ENCODE measurements at regions not wholly inside any gene's neighbourhood (a gene's known extent, or its start where the extent isn't known, plus 50 kb on each side); places are given as distances from the start of the nearest gene placed in this dataset.

DNA sequence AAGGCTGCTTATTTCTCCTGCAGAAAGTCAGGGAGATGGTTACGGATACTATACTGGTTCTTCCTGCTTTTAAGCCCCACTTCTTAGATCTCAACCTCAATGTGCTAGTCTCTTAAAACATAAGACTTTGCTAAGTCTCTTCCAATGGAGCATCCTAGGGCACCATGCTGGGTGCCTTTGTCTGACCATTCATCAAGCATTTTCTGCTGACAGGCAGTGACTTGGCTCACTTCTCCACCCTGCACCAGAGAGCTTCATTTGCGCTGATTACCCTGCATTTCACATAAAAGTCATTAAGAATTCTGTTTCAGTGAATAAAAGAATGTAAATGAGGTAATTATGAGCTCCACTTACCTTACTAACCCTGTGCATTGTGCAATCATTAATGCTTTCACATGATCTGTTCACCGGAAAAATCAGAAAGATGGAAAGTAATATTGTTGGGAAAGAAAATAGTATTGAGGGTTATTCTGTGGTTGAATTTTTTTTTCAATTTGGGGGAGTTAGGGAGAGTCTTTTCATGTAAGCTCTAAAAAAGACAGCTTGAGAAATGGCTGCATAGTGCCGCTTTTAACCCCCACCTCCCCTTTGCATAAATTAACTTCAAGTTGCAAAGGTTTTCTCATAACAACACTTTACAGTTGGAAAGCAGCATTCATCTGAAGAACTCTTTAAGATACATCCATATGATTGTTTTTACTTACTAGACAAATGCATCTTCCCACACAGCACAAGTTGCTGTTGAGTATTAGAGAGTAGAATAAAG lies 677.3 kb upstream of the KIRREL3 start:
- no peak for DNase-seq

DNA sequence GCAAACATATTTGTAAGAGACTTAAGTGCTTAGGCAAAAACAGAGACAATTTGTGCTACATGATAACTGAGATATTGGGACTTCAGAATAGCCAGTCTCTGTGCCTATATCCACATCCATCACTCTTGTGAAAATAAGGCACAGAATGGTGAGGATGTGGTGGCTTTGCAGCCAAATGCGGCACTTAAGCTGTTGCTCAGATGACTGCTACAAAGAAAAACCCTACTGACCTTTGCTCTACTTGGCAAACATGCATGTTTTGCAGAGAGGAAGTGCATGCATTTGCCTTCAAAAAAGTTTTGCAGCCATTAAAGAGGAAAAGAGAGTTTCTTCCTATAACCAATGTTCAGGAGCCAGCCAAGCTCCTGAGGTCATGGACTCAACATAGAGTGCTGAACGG lies 675.0 kb upstream of the KIRREL3 start:
- DNase-seq: no peak

DNA sequence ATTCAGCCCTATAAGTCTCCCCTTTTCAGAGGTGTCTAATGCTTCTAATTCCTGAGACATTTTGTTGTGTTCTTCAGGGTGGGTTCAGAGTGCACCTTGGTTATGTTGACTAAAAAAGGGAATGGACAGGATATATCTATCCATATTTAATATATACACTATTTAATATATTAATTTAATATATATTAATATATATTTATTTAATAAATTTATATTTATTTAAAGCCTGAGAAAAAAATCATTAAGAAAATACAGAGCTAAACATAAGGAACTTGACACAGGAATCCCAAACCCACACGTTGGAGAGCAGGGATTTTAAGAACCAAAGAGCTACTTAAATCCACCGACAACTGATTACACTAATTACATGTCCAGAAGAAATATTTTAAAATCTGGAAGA lies 674.2 kb upstream of the KIRREL3 start:
- no peak for DNase-seq

DNA sequence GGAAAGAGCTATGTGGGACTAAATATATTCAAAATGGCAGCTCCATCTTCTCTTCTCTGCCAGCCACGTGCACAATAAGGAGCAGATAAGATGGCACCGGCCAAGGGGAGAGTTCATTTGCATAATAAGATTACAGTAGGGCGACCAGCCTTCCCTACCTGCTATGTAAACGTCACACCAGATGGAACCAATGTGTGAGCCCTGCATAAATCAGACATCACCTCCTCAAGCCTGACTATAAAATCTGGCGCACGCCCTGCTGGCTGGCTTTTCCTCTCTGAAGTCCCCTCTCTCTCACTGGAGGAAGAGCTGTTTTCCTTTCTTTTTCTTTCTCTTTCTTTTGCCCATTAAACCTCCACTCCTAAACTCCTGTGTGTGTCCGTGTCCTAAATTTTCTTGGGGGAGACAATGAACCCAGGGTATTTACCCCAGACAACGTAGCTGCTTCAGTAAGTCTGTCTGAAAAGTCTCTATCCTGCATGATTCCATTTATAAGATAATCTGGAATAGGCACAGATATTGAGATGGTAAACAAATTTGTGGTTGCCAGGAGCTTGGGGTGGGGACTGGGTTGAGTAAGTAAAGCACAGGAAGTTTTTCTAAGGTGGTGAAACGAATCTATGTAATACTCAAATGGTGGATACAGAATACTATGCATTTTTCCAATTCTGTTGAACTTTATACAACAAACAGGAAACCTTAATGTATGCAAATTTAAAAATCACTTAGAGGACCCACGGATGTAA lies 670.0 kb upstream of the KIRREL3 start:
- DNase-seq: no peak

DNA sequence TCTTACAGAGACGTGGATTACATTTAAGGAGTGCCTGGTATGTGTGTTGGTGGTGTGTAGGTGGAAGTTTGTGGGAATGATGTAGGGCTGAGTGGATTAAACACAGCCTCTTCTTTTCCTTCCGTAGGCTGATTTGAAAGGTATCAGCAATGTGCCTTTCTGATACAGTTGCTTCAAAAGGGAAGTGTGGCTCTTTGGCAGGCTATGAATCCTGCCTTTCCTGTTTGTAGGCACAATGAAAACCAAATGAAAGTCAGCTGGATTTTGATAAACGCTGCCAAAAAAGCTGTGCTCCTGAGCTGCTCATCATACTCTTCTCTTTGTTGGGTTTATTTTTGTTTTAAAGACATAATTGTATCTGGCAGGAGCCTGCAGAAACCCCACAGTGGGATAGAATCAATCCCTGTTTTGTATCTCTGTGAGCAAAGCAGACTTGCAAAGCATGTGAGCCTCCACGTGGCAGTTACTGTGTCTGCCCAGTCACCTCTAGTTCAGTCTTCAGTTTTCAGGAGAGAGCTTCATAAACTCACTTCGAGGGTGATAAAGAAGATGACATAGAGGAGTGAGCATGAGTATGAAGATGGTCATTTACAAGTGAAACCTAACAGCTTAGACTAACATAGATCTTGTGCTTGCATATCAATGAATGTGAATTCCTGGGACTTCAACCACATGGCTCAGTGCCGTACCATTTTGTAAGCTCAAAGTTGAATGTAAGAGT lies 655.7 kb upstream of the KIRREL3 start:
- peak; percentile 42 for DNase-seq

DNA sequence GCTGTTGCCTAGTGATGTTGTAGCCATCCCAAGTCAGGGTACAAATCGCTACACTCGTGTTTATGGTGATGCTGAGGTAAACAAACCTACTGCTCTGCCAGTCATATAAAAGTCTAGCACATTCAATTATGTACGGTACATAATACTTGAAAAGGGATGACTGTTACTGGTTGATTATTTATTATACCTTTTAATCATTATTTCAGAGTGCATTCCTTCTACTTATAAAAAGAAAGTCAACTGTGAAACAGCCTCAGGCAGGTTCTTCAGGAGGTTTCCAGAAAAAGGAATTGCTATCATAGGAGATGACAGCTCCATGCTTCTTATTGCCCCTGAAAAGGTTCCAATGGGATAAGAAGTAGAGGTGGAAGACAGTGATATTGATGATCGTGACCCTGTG lies 652.5 kb upstream of the KIRREL3 start:
- DNase-seq: no peak

DNA sequence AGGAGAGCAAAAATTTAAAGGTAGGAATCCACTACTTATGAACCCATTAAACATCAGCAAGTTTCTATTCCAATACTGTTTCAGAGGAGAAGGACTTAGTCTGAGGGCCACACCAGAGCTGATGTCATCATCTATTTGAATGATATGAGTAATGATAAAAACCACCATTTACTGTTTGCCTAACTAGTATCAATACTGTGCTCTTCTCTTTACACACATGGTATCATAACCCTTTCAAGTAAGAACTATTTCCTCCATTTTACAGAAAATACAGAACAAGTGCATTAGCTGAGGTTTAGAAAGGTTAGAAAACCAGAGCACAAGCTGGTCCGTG lies 651.3 kb upstream of the KIRREL3 start:
- DNase-seq: no peak

DNA sequence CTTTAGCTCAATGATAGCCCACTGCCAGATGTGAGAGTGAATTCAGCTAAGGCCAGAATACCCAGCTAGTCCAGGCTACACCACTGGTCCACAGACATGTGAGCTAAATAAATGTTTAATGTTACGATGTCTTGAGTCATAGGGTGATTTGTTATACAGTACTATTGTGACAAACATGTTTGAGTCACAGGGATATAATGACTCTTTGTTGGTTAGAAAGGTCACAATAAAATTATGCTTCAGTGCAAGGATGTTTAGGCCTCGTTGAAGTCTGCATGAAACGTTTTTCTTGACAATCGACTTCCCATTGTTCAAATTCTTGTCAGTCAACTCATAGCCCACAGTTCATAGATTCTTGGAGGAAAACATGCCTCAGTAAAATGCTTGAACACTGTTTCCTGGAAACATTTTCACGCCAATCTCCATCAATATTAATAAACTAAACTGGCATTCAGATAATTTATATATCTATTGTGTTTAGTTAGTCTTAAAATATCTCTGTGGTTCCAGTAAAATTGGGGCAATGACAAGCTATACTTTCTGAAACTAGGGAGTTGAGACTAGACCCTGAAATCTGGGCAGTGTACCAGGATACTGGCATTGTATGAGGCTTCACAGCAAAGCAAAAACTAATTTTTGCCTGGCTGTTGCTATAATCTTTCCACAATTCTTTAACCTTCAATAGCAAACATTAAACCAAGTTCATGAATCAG lies 650.8 kb upstream of the KIRREL3 start:
- DNase-seq: no peak

DNA sequence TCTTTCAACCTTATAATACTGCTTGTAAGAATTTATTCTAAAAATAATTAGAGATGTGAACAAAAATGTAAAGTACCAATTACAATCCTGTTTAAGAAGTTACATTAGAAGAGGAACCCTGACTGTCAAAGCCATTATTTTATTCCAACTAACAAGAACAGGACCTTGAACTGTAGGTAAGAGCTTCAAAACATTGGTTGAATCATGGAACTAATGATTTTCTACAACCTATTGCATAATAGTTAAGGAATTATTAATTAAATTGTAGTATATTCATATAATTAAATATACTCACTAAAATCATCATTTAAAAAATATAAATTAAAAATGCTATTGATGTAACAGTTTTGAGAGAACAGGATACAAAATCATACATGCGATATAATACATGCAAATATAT lies 649.4 kb upstream of the KIRREL3 start:
- no peak for DNase-seq

DNA sequence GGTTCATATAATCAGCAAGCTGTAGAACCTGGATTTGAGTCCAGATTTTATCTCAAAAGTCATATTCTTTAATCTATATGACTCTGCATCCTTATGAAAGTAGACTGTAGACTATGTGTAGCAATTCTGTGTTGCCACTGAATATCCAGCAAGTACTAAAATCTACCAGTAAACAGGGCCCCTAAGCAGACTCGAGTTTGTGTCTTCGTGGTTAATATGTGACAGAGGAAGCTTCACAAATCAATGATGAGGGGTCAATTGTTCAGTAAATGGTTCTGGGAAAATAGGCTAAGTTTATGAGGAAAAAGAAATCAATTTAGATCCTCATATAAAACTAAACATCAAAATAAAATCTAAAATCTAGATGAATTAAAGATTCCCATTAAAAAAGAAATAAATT lies 648.5 kb upstream of the KIRREL3 start:
- no peak for DNase-seq

DNA sequence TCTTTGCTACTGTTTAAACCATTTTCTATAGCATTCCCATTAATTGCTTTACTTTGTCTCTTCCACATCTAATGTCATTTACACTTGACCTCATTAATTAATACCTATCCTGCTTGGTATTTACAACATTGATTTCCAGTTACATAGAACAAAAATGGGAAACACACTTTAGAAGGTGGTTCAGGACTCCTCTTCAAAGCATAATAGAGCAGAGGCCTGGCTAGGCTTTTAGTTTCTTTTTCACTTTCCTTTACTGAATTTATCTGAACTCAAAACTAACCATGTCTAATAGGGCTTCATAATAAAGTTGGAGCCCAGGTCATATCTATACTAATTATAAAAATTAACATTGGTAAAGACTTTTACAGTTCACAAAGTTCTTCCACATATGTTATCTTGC lies 648.0 kb upstream of the KIRREL3 start:
- no peak for DNase-seq

DNA sequence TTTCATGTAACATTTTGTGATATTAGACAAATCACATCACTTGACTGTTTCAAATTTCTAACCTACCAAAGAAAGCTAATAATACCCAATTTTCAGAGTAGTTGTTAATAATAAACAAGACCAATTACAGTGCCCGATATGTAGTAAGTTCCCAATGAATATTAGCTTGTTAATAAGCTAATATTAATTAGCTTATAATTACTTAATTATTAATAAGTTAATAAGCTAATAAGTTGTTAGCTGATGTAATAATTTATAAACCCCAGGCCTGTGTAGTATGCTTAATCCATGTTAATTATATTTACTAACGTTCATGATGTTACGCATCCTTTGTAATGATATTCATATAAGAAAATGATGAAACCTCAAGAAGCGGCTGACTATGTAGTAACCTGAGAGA lies 643.8 kb upstream of the KIRREL3 start:
- no peak for DNase-seq

DNA sequence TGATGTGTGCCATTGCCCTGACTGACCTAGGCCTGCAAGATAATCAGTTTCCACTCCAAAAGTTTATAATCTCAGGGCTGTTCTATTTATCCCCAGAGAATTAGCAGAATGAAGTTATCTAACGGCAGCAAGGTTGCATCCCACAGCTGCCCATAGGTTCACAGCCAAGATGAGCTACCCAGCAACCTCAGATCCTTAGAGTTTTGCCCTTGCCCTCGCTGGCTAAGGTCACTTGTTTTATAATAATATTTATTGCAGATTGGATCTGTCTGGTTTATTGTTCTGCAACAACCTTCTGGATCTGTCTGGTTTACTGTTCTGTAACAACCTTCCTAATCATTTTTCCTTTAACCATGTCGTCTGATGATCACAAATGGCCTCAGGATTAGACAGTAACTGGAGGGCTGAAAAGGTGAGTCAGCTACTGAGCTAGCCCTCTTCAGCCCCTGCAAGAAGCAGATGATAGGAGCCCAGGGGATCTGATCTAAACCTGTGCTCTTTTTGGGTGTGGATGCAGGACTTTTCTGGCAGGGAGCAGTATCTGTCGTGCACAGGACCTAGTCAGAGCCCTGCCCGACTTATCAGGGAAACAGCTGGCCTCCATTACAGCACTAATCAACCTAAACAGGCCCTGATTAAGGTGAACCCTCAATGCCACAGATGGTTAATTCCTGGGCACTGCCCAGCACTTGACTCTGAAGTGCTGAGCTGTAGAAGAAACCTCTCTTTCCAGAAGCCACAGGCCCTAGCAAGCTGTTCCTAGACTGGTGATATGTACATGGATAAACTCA lies 642.9 kb upstream of the KIRREL3 start:
- DNase-seq: no peak

DNA sequence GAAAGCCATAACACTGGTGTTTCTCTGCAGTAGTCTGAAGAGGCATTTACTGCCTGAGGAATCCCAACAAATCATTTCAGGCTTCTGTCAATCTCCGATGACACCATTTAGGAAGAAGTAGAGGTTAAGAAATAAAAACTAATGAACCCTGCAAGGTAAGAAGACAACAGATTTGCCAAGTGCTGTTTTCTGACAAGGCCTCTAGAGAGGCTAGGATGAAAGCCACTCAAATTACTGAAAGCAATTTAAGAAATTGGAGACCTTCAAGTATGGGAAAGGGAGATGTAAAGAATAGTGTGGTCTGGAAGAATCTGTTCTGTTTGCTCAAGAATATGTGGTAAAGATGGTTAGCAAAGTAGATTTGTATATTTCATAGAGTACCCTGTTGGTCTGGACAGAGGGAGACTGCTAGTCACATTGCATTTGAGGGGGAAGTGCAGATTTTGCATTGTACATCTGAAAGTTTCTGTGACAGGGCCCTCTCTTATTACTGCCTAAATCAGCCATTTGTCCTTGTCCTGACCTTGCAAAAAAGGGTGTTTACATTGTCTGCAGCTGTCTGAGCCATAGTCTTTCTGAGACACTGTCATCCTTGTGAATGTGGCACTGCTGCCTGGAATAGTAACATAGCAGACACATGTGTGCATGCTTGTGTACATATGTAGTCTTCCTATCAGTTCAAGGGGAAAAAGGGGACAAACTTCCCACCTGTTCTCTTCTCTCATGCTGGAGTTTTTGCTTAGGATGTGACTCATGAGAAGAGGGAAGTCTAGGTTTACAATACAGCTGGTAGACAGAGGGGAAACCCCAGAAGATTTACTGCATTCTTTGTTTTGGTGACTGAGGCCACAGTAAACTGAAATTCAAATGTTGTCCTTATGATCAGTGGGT lies 640.2 kb upstream of the KIRREL3 start:
- no peak for DNase-seq

DNA sequence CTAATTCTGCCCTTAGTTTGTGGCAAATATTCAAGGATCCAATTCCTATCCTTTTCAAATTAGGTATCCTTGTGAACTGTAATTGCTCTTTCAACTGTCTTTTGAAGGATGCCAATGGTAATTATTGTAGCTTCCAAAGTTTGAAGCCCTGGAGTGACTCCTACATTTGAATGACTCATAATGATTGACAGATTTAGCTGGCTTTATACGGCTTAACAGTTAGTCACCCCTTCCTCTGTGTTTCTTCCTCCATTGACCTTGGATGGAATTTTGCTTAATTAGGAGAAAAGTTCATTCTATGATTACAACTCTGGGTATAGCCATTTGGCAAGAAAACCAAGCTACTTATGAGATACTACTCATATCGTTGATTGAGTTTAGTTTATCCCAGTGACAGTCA lies 639.3 kb upstream of the KIRREL3 start:
- DNase-seq: no peak

DNA sequence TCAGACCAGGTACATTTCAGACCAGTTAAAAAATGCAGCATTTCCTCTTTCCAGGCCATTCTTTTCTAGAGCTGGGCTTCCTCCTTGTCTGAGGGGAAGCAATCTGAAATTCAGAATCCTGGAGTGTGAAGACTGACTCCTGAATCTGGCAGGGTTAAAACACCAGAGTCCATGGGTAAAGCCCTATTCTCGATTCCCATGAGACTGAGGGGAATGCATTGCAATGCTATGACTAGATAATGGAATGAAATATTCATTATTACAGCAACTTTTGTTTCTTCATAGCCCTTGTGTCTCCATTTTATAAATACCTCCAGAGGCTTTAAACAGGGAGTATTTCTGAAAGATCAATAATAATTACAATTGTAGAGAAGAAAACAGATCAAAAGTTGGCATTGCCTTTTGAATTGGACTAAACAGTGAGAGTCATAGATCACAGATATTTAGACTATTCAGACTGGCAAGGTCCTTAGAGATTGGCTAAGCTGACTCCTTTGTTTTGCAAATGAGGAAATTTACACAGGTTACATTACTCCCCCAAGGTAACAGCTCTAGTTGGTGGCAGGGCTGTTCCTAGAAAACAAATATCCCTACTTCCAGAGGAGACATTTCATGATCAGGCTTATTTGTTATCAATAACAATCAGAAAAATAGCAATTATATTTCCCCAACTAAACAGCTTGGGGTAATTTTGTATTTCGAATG lies 632.6 kb upstream of the KIRREL3 start:
- DNase-seq: no peak

DNA sequence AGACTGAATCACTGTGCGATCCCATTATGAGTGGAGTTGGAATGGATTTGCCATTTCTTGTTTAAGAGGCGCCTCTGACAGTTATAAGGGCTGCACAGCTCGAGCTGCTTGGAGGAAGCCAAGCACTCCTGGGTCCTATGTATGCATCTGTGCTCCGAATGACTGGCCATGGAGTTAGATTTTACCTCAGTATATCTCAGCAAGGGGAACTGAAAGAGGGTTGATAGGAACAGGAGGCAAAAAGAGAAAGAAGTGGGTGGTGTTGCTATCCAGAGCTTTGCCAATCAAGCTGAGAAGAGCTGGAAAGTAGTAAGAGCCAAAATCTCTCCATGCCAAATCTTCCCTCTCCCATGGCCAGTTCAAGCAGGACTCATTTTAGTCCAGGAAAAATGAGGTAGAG lies 632.0 kb upstream of the KIRREL3 start:
- no peak for DNase-seq

DNA sequence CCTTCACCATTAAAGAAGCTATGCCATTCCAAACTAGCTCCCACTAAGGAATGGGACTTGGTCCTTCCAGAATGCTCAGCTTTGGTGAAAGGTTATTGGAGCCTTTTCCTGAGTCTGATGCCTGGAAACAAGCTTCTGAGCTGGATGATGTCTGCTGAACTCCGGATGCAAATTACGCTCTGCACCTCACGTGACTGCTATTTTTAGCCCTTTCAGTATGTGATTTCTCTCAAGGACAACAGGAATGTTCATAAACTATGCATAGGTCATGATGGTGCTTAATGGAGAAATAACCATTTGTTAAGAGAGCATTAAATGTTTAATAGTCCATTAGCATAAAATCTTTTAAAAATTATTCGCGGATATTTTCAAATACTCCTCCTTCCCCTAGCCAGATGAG lies 631.4 kb upstream of the KIRREL3 start:
- no peak for DNase-seq

DNA sequence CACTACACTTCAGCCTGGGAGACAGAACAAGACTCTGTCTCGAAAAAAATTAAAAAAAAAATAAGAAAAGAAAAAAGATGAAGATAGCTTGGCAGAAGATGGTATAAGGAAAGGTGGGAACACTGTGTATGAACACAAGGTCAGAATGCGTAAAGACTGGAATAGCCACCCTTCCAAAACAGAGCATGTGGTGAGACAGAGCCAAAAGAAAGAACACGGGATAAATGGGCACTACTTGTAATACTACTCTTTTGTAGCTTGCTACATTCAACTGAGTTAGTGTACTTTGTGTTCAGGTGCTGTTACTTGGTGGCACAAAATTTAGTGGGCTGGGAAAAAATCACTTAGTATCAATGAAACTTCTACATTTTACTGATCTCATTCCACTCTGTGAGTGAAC lies 628.6 kb upstream of the KIRREL3 start:
- DNase-seq: no peak

DNA sequence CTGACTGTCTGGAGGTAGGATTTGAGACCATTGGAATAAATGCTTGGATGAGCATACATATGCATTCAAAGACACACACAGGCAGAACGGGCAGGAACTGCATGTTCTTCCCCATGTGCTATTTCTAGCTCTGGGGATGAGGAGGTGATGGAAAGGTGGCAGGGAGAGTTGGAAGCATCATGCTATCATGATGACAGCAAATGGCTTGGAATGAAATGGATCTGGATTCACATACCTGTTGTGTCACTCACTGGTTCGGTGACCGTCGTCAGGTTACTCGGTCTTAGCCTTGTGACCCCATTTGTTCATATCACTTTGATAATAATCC lies 627.9 kb upstream of the KIRREL3 start:
- no peak for DNase-seq
